NOMO-1 treated with DMSO at 0.1 percent for 48 hours (cell line): ENCODE measurements at regions not wholly inside any gene's neighbourhood (a gene's known extent, or its start where the extent isn't known, plus 50 kb on each side); places are given as distances from the start of the nearest gene placed in this dataset.
"Not testable (repeated sequence)": the region's sequence is repeated elsewhere in the genome, so short reads cannot be mapped to it uniquely, and the experiment has no call there.

Source experiments
- DNase-seq: peaks from one replicate; lab custom pipeline; 2025; ENCODE audit not compliant: unreplicated experiment; lab: John Stamatoyannopoulos, UW

GRCh38 chr2:133970641-133971040 lies 283.2 kb upstream of the MGAT5 start:
- DNase-seq = no peak

- DNase-seq = no peak
These were observed 281.6 kb upstream of the MGAT5 start for GRCh38 chr2:133972297-133972696.

DNA sequence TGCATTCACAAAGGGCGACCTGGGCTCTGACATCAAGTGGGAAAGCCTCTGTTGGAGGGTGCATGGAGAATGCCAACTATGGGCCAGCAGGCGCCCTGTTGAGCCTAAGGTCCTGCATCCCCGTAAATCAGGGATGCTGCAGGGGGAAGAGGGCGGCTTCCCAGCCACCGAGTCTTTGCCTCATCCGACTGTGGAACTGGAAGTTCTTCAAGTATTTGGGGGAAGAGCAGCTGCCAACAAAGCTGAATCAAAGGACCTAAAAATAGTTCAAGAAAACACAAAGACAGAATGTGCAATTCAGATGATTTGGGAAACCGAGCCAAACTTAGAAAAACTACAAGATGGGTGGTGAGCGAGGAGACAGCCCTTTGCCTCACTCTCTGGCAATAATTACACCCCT lies 281.1 kb upstream of the MGAT5 start:
- no peak for DNase-seq

DNA sequence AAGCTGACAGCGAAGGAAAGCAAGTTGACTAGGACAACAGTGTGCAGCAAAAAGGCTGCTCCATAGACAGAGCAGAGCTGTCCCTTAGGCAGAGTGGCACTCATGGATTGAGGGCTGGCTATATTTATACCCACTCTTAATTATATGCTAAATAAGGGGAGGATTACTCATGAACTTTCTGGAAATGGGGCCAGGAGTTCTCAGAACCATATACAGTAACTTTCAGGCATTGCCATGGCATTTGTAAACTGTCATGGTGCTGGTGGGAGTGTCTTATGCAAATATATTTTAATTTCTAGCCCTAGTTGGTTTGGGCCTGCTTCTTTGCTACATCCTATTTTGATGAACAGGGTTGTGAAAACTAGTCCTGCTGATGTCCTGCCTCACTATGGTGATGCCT lies 279.5 kb upstream of the MGAT5 start:
- DNase-seq = no peak

- no peak for DNase-seq
These were observed 278.7 kb upstream of the MGAT5 start for GRCh38 chr2:133975135-133975534.

DNA sequence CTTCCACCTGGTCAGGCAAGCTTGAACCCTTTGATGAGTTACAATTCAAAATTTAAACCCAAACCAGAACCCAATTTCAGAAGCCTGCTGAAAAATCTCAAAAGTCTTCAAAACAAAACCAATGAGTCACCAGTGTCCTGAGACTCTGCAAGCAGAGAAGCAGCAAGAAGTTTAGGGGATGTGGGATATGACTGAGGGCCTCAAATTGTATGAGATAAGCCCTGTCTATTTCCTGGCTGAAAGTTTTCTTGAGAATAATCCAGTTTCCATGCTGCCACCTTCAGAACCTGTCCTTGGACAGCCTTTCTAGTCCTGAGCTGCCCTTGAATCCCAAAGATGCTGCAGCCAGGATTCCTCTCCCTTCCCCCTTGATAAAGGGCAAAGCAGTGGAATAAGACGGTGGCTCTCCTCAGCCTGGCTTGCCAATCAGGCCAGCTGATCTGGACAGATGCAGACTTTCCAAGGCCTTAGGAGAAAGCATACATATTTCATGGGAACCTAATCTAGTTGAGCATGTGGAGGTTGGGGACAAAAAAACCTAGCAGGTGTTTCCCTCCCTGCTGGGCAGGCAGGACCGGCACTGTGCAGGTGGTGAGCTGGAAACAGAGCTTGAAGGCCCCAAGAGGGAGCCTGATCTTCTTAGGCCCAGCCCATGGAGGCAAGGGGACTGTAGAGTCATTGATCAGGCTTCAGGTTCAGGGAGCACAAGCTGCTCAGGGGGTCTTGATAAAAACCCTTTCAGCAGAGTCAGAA lies 278.0 kb upstream of the MGAT5 start:
- no peak for DNase-seq

DNA sequence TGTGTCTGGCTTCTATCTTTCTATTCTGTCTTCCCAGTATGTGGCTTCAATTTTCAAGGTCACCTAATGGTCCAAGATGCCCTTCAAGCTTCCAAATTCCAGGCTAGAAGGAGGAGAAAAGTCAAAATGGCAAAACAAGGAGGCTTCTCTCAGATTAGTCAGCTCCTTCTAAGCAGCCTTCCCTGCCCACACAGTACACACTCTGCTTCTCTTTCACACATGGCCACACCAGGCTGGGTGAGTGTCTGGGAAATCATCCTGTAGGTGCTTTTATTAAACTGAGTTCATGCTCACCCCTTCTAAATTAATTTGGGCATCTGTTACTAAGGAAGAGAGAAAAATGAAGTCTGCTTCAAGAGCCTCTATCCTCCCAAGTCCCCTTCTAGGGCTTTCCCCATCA lies 277.2 kb upstream of the MGAT5 start:
- DNase-seq = no peak

- DNase-seq = peak; percentile 39
These were observed 276.5 kb upstream of the MGAT5 start for GRCh38 chr2:133977405-133977804.

DNA sequence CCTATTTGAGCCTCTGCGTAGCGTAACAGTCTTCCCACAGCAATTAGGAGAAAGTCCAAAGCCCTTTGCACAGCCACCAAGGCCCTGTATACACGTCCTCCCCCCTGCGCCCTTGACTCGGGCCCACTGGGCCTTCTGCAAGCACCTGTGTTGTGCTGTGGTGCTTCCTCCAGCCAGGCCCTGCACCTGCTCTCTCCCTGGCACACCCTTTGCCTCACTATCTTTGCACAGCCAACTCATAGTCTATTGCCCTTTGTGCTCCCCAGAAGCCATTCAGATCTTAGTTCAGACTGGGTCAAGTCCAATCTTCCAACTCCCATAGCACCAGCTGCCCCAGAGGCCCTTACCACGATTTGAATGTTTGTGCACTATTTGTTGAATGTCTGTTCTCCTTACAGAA lies 271.6 kb upstream of the MGAT5 start:
- DNase-seq = no peak

- no peak for DNase-seq
These were observed 268.3 kb upstream of the MGAT5 start for GRCh38 chr2:133985563-133985962.

GRCh38 chr2:133986081-133986837 lies 267.6 kb upstream of the MGAT5 start:
- no peak for DNase-seq

- DNase-seq = no peak
These were observed 266.7 kb upstream of the MGAT5 start for GRCh38 chr2:133986881-133987795.

DNA sequence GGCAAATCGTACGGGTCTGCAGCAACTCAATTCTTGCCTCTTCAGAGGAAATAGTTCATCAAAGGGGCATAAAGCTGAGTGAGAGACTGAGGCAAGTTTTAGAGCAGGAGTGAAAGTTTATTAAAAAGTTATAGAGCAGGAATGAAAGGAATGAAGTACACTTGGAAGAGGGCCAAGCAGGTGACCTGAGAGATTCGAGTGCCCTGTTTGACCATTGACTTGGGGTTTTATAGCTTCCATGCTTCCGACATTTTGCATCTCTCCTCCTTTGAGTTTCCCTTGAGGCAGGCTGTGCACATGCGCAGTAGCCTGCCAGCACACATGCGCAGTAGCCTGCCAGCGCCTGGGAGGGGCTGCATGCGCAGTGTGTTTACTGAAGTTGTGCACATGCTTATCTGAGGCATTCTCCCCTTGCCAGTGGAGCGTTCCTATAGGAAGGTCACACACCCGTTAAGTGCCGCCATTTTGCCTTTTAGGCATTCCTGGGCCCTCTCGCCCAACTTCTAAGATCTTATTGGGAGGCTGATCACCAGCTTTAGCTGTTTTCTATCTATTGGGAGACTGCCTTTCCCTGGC lies 265.5 kb upstream of the MGAT5 start:
- no peak for DNase-seq

GRCh38 chr2:133991606-133992168 lies 262.2 kb upstream of the MGAT5 start:
- DNase-seq = no peak

- no peak for DNase-seq
These were observed 261.4 kb upstream of the MGAT5 start for GRCh38 chr2:133992454-133992853.

GRCh38 chr2:133993160-133993559 lies 260.7 kb upstream of the MGAT5 start:
- no peak for DNase-seq

GRCh38 chr2:133998726-133999125 lies 255.1 kb upstream of the MGAT5 start:
- not testable (repeated sequence) for DNase-seq

DNA sequence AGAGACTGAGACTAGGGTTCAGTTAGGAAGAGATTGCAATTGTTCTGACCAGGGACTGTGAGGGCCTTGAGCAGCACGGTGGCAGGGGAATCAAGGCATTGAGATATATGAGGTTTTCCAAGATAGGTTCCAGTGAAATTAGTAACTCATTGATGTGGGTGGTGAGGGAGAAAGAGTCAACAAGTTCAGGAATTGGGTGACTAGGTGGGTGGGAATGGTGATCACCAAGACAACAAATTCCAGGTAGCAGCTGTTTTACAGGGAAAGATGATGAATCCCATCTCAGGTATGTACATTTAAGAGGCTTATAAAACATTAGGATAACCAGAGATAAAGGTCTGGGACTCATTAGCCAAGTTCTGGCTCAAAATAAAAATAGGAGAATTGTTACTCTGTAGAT lies 251.5 kb upstream of the MGAT5 start:
- no peak for DNase-seq

DNA sequence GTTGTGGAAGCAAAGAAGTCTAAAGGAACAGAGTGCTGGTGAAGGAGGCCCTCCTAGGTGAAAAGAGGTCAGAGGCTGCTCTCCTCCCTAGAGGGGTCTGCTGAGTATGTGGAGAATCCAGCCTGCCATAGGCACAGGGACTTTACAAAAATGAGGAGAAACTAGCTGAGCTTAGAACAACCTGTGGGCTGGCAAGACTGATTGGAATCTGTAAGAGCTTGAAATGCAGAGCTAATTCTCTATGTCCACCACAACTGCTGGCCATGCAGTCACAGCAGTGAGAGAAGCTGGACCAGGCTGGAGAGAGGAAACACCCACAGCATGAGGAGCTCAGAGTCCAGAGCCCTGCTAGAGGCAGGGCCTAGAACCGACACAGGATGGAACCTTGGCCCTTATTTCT lies 251.0 kb upstream of the MGAT5 start:
- no peak for DNase-seq

- DNase-seq = no peak
These were observed 249.4 kb upstream of the MGAT5 start for GRCh38 chr2:134004467-134004866.

DNA sequence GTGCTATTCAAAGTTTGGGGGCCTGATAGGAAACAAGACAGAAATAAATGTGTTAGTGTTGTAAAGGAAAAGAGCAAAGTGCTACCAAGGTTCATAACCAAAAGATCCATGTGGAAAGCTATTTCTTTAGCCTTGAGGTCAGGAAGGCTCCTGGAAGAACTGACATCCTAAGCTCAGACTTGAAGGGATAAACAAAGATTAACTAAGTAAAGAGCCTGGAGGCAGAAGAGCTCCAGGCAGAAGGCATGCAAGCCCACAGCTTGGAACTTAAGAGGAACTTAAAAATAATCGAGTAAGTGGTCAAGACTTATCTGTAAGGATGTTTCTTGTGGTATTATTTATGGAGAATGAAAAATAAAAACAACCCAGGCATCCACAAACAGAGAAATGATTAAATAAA lies 245.0 kb upstream of the MGAT5 start:
- no peak for DNase-seq
